Loucy (cell line): ENCODE measurements at regions not wholly inside any gene's neighbourhood (a gene's known extent, or its start where the extent isn't known, plus 50 kb on each side); places are given as distances from the start of the nearest gene placed in this dataset.

ENCODE experiments used
- H2AFZ ChIP-seq: fragments of 200-600 bp; sonication (generic); 2 replicates; pipeline ENCODE4 v1.6.0; 2016; ENCODE audit warnings: antibody characterized with exemption, mild to moderate bottlenecking, low read length, moderate library complexity
- H3F3A ChIP-seq: fragments of 200-600 bp; 2 replicates; pipeline ENCODE4 v1.6.0; 2016; ENCODE audit warnings: antibody characterized with exemption, low read depth, mild to moderate bottlenecking
- H3K27me3 ChIP-seq: fragments of 200-600 bp; sonication (generic); 2 replicates; pipeline ENCODE4 v1.6.1; 2014; ENCODE audit warnings: low read length, mild to moderate bottlenecking; ENCODE audit not compliant: insufficient read depth, poor library complexity, severe bottlenecking
- H3K36me3 ChIP-seq: fragments of 200-600 bp; sonication (generic); 2 replicates; pipeline ENCODE4 v1.6.1; 2016; ENCODE audit warnings: low read length; ENCODE audit not compliant: insufficient read depth
- H3K4me1 ChIP-seq: fragments of 200-600 bp; sonication (generic); 2 replicates; pipeline ENCODE4 v1.5.1; 2014; ENCODE audit warnings: low read length, mild to moderate bottlenecking; ENCODE audit not compliant: insufficient read depth, poor library complexity, severe bottlenecking
- H3K4me2 ChIP-seq: fragments of 200-600 bp; sonication (generic); 2 replicates; pipeline ENCODE4 v1.6.0; 2014; ENCODE audit warnings: antibody characterized with exemption, low read length, low read depth, mild to moderate bottlenecking; ENCODE audit not compliant: poor library complexity, severe bottlenecking
- H3K4me3 ChIP-seq: fragments of 200-600 bp; sonication (generic); 2 replicates; pipeline ENCODE4 v1.5.1; 2014; ENCODE audit warnings: low read length, mild to moderate bottlenecking, mixed read lengths; ENCODE audit not compliant: poor library complexity, severe bottlenecking
- H3K79me2 ChIP-seq: fragments of 200-600 bp; sonication (generic); 2 replicates; pipeline ENCODE4 v1.6.1; 2014; ENCODE audit warnings: low read length; ENCODE audit not compliant: insufficient read depth
- H3K9ac ChIP-seq: fragments of 200-600 bp; sonication (generic); 2 replicates; pipeline ENCODE4 v1.6.0; 2014; ENCODE audit warnings: mild to moderate bottlenecking, low read depth, low read length, moderate library complexity; ENCODE audit not compliant: poor library complexity, severe bottlenecking
- H3K9me2 ChIP-seq: fragments of 200-600 bp; sonication (generic); replicated peaks from 2 replicates; pipeline ENCODE4 v1.6.1; 2016; ENCODE audit warnings: low read depth, low read length, mixed read lengths
- H3K9me3 ChIP-seq: fragments of 200-600 bp; sonication (generic); 2 replicates; pipeline ENCODE4 v1.6.1; 2014; ENCODE audit warnings: mild to moderate bottlenecking, antibody characterized with exemption, low read length, low read depth; ENCODE audit not compliant: insufficient read depth
- H4K20me1 ChIP-seq: fragments of 200-600 bp; sonication (generic); 2 replicates; pipeline ENCODE4 v1.6.0; 2014; ENCODE audit warnings: antibody characterized with exemption, low read length, mild to moderate bottlenecking; ENCODE audit not compliant: insufficient read depth, poor library complexity, severe bottlenecking
- EZH2phosphoT487 ChIP-seq: fragments of 200-600 bp; IDR thresholded peaks from 2 replicates; pipeline ENCODE4 v1.6.1; 2018; ENCODE audit warnings: antibody characterized with exemption, mild to moderate bottlenecking, moderate library complexity, borderline replicate concordance
- TF ChIP-seq, protein P1 (sequence below): fragments of 200-600 bp; sonication (generic); conservative IDR thresholded peaks from 2 replicates; pipeline ENCODE4 v1.5.1; 2014; ENCODE audit warnings: mild to moderate bottlenecking, antibody characterized with exemption, low read length

- TF ChIP-seq EZH2phosphoT487, result no peak
- TF ChIP-seq, protein P1, sequence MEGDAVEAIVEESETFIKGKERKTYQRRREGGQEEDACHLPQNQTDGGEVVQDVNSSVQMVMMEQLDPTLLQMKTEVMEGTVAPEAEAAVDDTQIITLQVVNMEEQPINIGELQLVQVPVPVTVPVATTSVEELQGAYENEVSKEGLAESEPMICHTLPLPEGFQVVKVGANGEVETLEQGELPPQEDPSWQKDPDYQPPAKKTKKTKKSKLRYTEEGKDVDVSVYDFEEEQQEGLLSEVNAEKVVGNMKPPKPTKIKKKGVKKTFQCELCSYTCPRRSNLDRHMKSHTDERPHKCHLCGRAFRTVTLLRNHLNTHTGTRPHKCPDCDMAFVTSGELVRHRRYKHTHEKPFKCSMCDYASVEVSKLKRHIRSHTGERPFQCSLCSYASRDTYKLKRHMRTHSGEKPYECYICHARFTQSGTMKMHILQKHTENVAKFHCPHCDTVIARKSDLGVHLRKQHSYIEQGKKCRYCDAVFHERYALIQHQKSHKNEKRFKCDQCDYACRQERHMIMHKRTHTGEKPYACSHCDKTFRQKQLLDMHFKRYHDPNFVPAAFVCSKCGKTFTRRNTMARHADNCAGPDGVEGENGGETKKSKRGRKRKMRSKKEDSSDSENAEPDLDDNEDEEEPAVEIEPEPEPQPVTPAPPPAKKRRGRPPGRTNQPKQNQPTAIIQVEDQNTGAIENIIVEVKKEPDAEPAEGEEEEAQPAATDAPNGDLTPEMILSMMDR, result no peak
- Histone ChIP-seq H3K4me3 (no peak overlapping the region), H4K20me1 (no peaks in the 10 kb centered on the region), H3K27me3 (no peaks in the 10 kb centered on the region), H3F3A (no peaks in the 10 kb centered on the region), H3K79me2 (no peaks in the 10 kb centered on the region), H3K36me3 (no peaks in the 10 kb centered on the region), H3K9me3 (no peaks in the 10 kb centered on the region), H3K4me2 (no peak overlapping the region), H3K9me2 (no peaks in the 10 kb centered on the region), H3K4me1 (peaks cover 8% of the 10 kb centered on the region), H3K9ac (no peak overlapping the region), H2AFZ (no peak overlapping the region)
These were observed 1195.7 kb downstream of the LRFN5 start for GRCh38 chr14:42802346-42802745.

DNA sequence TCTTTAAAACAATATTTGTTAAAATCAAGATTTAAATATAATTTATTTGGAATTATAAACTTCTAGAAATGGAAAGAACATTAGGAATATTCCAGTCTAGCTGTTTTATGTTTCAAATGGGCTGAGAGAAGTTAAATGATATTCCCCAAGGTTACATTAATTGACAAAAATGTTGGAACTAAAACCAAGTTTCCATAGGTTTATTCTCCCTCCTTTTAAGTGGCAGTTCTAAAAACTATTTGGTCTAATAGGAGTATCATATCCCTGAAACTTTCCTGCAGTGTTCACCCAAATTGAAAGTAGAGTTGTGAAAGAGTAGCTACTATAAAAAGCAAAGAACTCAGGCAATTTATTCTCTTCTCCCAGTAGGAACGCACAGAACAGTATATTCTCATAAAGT lies 1185.5 kb downstream of the LRFN5 start:
- H3F3A ChIP-seq, result no peaks in the 10 kb centered on the region
- H3K9me3 ChIP-seq, result no peaks in the 10 kb centered on the region
- no peak overlapping the region for H3K4me2 ChIP-seq
- no peak overlapping the region; the same call in 1 of the 2 replicates for H2AFZ ChIP-seq
- no peaks in the 10 kb centered on the region for H3K36me3 ChIP-seq
- H3K9me2 ChIP-seq, result no peaks in the 10 kb centered on the region
- H4K20me1 ChIP-seq, result no peaks in the 10 kb centered on the region
- H3K4me3 ChIP-seq, result no peak overlapping the region
- no peaks in the 10 kb centered on the region for H3K27me3 ChIP-seq
- H3K9ac ChIP-seq, result no peak overlapping the region
- no peaks in the 10 kb centered on the region for H3K4me1 ChIP-seq
- no peaks in the 10 kb centered on the region for H3K79me2 ChIP-seq
- TF ChIP-seq, protein P1, result no peak
- TF ChIP-seq EZH2phosphoT487, result no peak

DNA sequence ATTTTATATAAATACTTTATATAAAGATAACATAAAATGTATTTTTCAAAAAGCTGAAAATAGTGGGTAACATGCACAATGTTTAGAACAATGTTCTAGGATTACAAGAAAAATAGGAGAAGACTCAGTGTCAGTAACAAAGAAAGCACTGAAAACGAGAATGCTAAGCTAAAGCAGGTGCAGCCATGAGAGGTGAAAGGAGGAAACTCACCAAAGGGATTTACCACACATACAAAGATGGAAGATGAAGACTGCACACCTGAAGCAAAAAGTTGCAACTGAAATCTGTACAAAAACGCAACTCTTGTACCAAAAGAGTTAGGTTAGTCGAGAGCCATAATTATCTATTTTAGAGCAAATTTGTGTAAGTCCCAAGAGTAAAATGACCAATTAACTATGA lies 1176.1 kb downstream of the LRFN5 start:
- no peaks in the 10 kb centered on the region for H3K4me1 ChIP-seq
- no peaks in the 10 kb centered on the region for H3K27me3 ChIP-seq
- H3K9ac ChIP-seq, result no peak overlapping the region
- H3K4me2 ChIP-seq, result no peak overlapping the region
- no peak overlapping the region for H3K4me3 ChIP-seq
- peaks cover 5% of the 10 kb centered on the region; the same call in 1 of the 2 replicates for H3K9me3 ChIP-seq
- no peaks in the 10 kb centered on the region for H3F3A ChIP-seq
- H2AFZ ChIP-seq, result no peak overlapping the region
- H3K79me2 ChIP-seq, result no peaks in the 10 kb centered on the region
- no peaks in the 10 kb centered on the region for H4K20me1 ChIP-seq
- no peak for TF ChIP-seq EZH2phosphoT487
- TF ChIP-seq, protein P1, result no peak
- no peaks in the 10 kb centered on the region; the same call in 1 of the 2 replicates for H3K9me2 ChIP-seq
- no peaks in the 10 kb centered on the region for H3K36me3 ChIP-seq
